H4 (cell line): ENCODE measurements at regions not wholly inside any gene's neighbourhood (a gene's known extent, or its start where the extent isn't known, plus 50 kb on each side); places are given as distances from the start of the nearest gene placed in this dataset.

Experiments used
- DNase-seq: peaks from one replicate; pipeline ENCODE4 v3.0.0-alpha.2; 2015; ENCODE audit warnings: low spot score

- DNase-seq: peak; percentile 29
These were observed 57.2 kb downstream of the C16orf82 start for GRCh38 chr16:27123795-27124409.

GRCh38 chr16:27127308-27127707 is 60.6 kb downstream of the C16orf82 start:
- DNase-seq: no peak

- no peak for DNase-seq
These were observed 62.7 kb downstream of the C16orf82 start for GRCh38 chr16:27129401-27129800.

GRCh38 chr16:27138257-27138656 is 65.1 kb upstream of the KDM8 start:
- DNase-seq: no peak

GRCh38 chr16:27145630-27146029 is 57.7 kb upstream of the KDM8 start:
- no peak for DNase-seq

- no peak for DNase-seq
These were observed 53.3 kb upstream of the KDM8 start for GRCh38 chr16:27149986-27150385.

- no peak for DNase-seq
These were observed 51.2 kb upstream of the KDM8 start for GRCh38 chr16:27152121-27152520.

GRCh38 chr16:27152801-27153200 is 50.5 kb upstream of the KDM8 start:
- DNase-seq: no peak
